ENCODE measurements at regions not wholly inside any gene's neighbourhood (a gene's known extent, or its start where the extent isn't known, plus 50 kb on each side); places are given as distances from the start of the nearest gene placed in this dataset.

GRCh38 chr15:70347321-70348225 is 249.9 kb upstream of the TLE3 start:
- TF ChIP-seq CTCF (IDR thresholded peaks at IDR 0.05) (no peak), POLR2A (IDR thresholded peaks at IDR 0.05) (no peak), EP300 (IDR thresholded peaks at IDR 0.05) (no peak)

Measured in stomach (tissue), 4 donors.